Cardiac muscle cell (in vitro differentiated cells and primary cell): ENCODE measurements at regions not wholly inside any gene's neighbourhood (a gene's known extent, or its start where the extent isn't known, plus 50 kb on each side); places are given as distances from the start of the nearest gene placed in this dataset.

ENCODE experiments used
- DNase-seq, 2 donors: peaks; one replicate each; pipeline versions ENCODE4 v3.0.0 to v3.0.0-alpha.2; 2010 to 2017; ENCODE audit warnings: low read depth in 1 of 2, low spot score in 1 of 2
- H3K27ac ChIP-seq: fragments of 200-600 bp; sonication (generic); 2 replicates; pipeline ENCODE4 v1.5.1; 2016
- H3K27me3 ChIP-seq: fragments of 200-600 bp; sonication (generic); 2 replicates; pipeline ENCODE4 v1.6.0; 2016; ENCODE audit warnings: control low read depth
- H3K36me3 ChIP-seq: fragments of 200-600 bp; sonication (generic); 2 replicates; pipeline ENCODE4 v1.5.1; 2016; ENCODE audit warnings: control low read depth
- H3K4me1 ChIP-seq: fragments of 200-600 bp; sonication (generic); 2 replicates; pipeline ENCODE4 v1.8.1; 2017; ENCODE audit warnings: low read depth, mild to moderate bottlenecking, mixed run types
- H3K4me3 ChIP-seq: fragments of 200-600 bp; sonication (generic); 2 replicates; pipeline ENCODE4 v1.5.1; 2016; ENCODE audit warnings: mild to moderate bottlenecking
- H3K9me3 ChIP-seq: fragments of 200-600 bp; sonication (generic); 2 replicates; pipeline ENCODE4 v1.5.1; 2017; ENCODE audit warnings: low read depth, mild to moderate bottlenecking, control low read depth
- CTCF ChIP-seq: IDR thresholded peaks from 2 replicates; pipeline ENCODE4 v1.5.1; 2012; ENCODE audit warnings: low read depth, mild to moderate bottlenecking, low read length

GRCh38 chr16:9372934-9373890, 281.8 kb downstream of the HAPSTR1 start:
- no peaks in the 10 kb centered on the region for H3K27me3 ChIP-seq
- H3K9me3 ChIP-seq: no peaks in the 10 kb centered on the region
- H3K4me3 ChIP-seq: no peak overlapping the region
- DNase-seq: peak in 1 of 2 donors; percentile 28
- no peaks in the 10 kb centered on the region for H3K36me3 ChIP-seq
- peaks cover 27% of the 10 kb centered on the region for H3K4me1 ChIP-seq
- H3K27ac ChIP-seq: no peak overlapping the region
- no peak for TF ChIP-seq CTCF

- Histone ChIP-seq H3K4me3 (no peak overlapping the region), H3K4me1 (peaks cover 31% of the 10 kb centered on the region), H3K9me3 (no peaks in the 10 kb centered on the region), H3K27me3 (no peaks in the 10 kb centered on the region), H3K36me3 (no peaks in the 10 kb centered on the region), H3K27ac (no peak overlapping the region)
- no peak for TF ChIP-seq CTCF
- DNase-seq: no peak
Measured at GRCh38 chr16:9374061-9374460, 282.6 kb downstream of the HAPSTR1 start.

- peak in 1 of 2 donors; percentile 0 for DNase-seq
- no peaks in the 10 kb centered on the region for H3K36me3 ChIP-seq
- H3K9me3 ChIP-seq: no peaks in the 10 kb centered on the region
- TF ChIP-seq CTCF: no peak
- H3K4me3 ChIP-seq: no peak overlapping the region
- H3K27me3 ChIP-seq: no peaks in the 10 kb centered on the region
- peaks cover 17% of the 10 kb centered on the region for H3K4me1 ChIP-seq
- H3K27ac ChIP-seq: no peak overlapping the region
Measured at GRCh38 chr16:9378876-9379275, 287.4 kb downstream of the HAPSTR1 start.

GRCh38 chr16:9380221-9380620, 288.8 kb downstream of the HAPSTR1 start:
- Histone ChIP-seq H3K27ac (no peak overlapping the region), H3K4me3 (no peak overlapping the region), H3K9me3 (no peaks in the 10 kb centered on the region), H3K36me3 (no peaks in the 10 kb centered on the region), H3K4me1 (peaks cover 16% of the 10 kb centered on the region), H3K27me3 (no peaks in the 10 kb centered on the region)
- TF ChIP-seq CTCF: no peak
- DNase-seq: no peak

GRCh38 chr16:9381399-9381798, 290.0 kb downstream of the HAPSTR1 start:
- no peaks in the 10 kb centered on the region for H3K27me3 ChIP-seq
- no peak for TF ChIP-seq CTCF
- no peak overlapping the region for H3K4me3 ChIP-seq
- no peak for DNase-seq
- peaks cover 16% of the 10 kb centered on the region for H3K4me1 ChIP-seq
- no peaks in the 10 kb centered on the region for H3K9me3 ChIP-seq
- H3K27ac ChIP-seq: no peak overlapping the region
- H3K36me3 ChIP-seq: no peaks in the 10 kb centered on the region
